PFSK-1 (cell line): ENCODE measurements at regions not wholly inside any gene's neighbourhood (a gene's known extent, or its start where the extent isn't known, plus 50 kb on each side); places are given as distances from the start of the nearest gene placed in this dataset.

Experiments used
- FOXP2 ChIP-seq: optimal IDR thresholded peaks from 2 replicates; pipeline ENCODE3; 2011; ENCODE audit warnings: borderline replicate concordance, control low read depth, inconsistent platforms; ENCODE audit not compliant: insufficient read depth; ENCODE audit errors: extremely low read length, extremely low read depth
- POLR2AphosphoS5 ChIP-seq: IDR thresholded peaks from 2 replicates; pipeline ENCODE4 v1.6.1; 2012; ENCODE audit warnings: low read depth, mild to moderate bottlenecking, control low read depth, low read length, moderate library complexity
- SIN3A ChIP-seq: IDR thresholded peaks from 2 replicates; pipeline ENCODE4 v1.6.1; 2012; ENCODE audit warnings: mild to moderate bottlenecking, low read length, moderate library complexity, borderline replicate concordance; ENCODE audit not compliant: insufficient read depth
- TAF1 ChIP-seq: IDR thresholded peaks from 2 replicates; pipeline ENCODE4 v1.6.1; 2012; ENCODE audit warnings: low read length, control low read depth, borderline replicate concordance; ENCODE audit not compliant: insufficient read depth
- TF ChIP-seq, protein P1 (sequence below), 2 experiments: IDR thresholded peaks; 2 replicates each; pipeline versions ENCODE4 v1.6.1 to v1.8.0; 2011 to 2012; ENCODE audit warnings: low read depth in 2 of 2, low read length in 2 of 2, control low read depth in 1 of 2, inconsistent platforms in 1 of 2, mild to moderate bottlenecking in 1 of 2, moderate library complexity in 1 of 2; ENCODE audit not compliant: insufficient read depth in 1 of 2

GRCh38 chr20:6994452-6994851 lies 227.0 kb downstream of the BMP2 start:
- TF ChIP-seq SIN3A (no peak), TAF1 (no peak), FOXP2 (no peak), POLR2AphosphoS5 (no peak)
- TF ChIP-seq, protein P1, sequence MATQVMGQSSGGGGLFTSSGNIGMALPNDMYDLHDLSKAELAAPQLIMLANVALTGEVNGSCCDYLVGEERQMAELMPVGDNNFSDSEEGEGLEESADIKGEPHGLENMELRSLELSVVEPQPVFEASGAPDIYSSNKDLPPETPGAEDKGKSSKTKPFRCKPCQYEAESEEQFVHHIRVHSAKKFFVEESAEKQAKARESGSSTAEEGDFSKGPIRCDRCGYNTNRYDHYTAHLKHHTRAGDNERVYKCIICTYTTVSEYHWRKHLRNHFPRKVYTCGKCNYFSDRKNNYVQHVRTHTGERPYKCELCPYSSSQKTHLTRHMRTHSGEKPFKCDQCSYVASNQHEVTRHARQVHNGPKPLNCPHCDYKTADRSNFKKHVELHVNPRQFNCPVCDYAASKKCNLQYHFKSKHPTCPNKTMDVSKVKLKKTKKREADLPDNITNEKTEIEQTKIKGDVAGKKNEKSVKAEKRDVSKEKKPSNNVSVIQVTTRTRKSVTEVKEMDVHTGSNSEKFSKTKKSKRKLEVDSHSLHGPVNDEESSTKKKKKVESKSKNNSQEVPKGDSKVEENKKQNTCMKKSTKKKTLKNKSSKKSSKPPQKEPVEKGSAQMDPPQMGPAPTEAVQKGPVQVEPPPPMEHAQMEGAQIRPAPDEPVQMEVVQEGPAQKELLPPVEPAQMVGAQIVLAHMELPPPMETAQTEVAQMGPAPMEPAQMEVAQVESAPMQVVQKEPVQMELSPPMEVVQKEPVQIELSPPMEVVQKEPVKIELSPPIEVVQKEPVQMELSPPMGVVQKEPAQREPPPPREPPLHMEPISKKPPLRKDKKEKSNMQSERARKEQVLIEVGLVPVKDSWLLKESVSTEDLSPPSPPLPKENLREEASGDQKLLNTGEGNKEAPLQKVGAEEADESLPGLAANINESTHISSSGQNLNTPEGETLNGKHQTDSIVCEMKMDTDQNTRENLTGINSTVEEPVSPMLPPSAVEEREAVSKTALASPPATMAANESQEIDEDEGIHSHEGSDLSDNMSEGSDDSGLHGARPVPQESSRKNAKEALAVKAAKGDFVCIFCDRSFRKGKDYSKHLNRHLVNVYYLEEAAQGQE (IDR thresholded peaks at IDR 0.05; ENCODE audit: insufficient read depth in 1 of 2, low read depth in 2 of 2, low read length in 2 of 2): no peak

GRCh38 chr20:6998909-6999308 lies 231.4 kb downstream of the BMP2 start:
- no peak for TF ChIP-seq POLR2AphosphoS5
- no peak for TF ChIP-seq TAF1
- TF ChIP-seq FOXP2: no peak
- no peak for TF ChIP-seq SIN3A
- TF ChIP-seq, protein P1 (IDR thresholded peaks at IDR 0.05; ENCODE audit: insufficient read depth in 1 of 2, low read depth in 2 of 2, low read length in 2 of 2): no peak

GRCh38 chr20:6999381-6999780 lies 231.9 kb downstream of the BMP2 start:
- TF ChIP-seq POLR2AphosphoS5: no peak
- TF ChIP-seq SIN3A: no peak
- TF ChIP-seq, protein P1 (IDR thresholded peaks at IDR 0.05; ENCODE audit: insufficient read depth in 1 of 2, low read depth in 2 of 2, low read length in 2 of 2): no peak
- no peak for TF ChIP-seq TAF1
- TF ChIP-seq FOXP2: no peak

DNA sequence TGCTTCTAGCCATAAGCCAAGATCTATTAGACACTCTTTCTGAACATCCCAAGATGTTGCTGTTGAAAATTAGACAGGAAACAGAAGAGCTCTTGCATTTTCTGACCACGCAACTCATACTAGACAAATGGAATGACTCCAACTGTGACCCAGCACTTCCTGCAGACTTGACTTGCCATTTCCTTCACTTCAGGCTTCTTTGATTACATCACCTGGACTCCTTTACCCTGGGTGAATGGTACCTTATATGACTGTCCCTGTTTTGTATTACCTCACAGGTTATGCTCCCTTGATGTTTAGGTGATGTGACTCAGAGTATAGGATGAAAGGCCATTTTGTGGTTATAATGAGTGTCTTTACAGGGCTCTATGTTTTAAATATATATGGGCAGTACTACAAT lies 236.1 kb downstream of the BMP2 start:
- TF ChIP-seq POLR2AphosphoS5 (no peak), TAF1 (no peak), SIN3A (no peak), FOXP2 (no peak)
- TF ChIP-seq, protein P1 (IDR thresholded peaks at IDR 0.05; ENCODE audit: insufficient read depth in 1 of 2, low read depth in 2 of 2, low read length in 2 of 2): no peak

DNA sequence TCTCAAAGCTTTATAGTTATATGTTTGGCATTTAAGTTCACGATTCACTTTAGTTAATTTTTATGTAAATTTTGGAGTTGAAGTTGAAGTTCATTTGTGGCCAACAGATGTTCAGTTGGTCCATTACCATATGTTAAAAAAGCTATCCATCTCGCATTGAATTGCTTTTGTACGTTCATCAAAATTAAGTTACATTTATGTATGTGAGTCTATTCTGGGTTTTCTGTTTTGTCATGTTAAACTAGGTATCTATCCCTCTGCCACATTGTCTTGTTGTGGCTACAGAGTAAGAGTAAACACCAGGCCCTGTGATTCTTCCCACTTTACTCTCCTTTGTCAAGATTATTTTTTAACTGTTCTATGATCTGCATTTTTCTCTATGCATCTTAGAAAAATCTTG lies 237.3 kb downstream of the BMP2 start:
- TF ChIP-seq TAF1 (no peak), SIN3A (no peak), FOXP2 (no peak), POLR2AphosphoS5 (no peak)
- TF ChIP-seq, protein P1 (IDR thresholded peaks at IDR 0.05; ENCODE audit: insufficient read depth in 1 of 2, low read depth in 2 of 2, low read length in 2 of 2): no peak
